GM23248 (cell line): ENCODE measurements at regions not wholly inside any gene's neighbourhood (a gene's known extent, or its start where the extent isn't known, plus 50 kb on each side); places are given as distances from the start of the nearest gene placed in this dataset.
"Not testable (repeated sequence)": the region's sequence is repeated elsewhere in the genome, so short reads cannot be mapped to it uniquely, and the experiment has no call there.

Experiments
- EZH2 ChIP-seq: fragments of 200-600 bp; sonication (generic); IDR thresholded peaks from 2 replicates; pipeline ENCODE4 v1.6.1; 2018; ENCODE audit warnings: antibody characterized with exemption, mild to moderate bottlenecking; ENCODE audit not compliant: insufficient read depth, poor library complexity, severe bottlenecking
- EZH2phosphoT487 ChIP-seq: fragments of 200-600 bp; sonication (generic); IDR thresholded peaks from 2 replicates; pipeline ENCODE4 v1.6.1; 2018; ENCODE audit warnings: antibody characterized with exemption, moderate library complexity, mild to moderate bottlenecking, low read depth; ENCODE audit not compliant: insufficient read depth

DNA sequence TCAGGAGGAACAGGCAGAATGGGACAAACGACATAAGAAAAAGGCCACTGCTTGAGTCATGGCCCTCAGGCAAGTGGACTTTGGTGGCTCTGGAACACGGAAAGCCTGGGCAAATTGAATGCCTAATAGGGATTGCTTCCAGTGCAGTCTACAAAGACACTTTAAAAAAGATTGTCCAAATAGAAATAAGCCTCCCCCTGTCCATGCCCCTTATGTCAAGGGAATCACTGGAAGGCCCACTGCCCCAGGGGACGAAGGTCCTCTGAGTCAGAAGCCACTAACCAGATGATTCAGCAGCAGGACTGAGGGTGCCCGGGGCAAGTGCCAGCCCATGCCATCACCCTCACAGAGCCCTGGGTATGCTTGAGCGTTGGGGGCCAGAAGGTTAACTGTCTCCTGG is 51.5 kb upstream of the SRD5A2 start:
- not testable (repeated sequence) for TF ChIP-seq EZH2phosphoT487, EZH2
